Myocyte (in vitro differentiated cells): ENCODE measurements at regions not wholly inside any gene's neighbourhood (a gene's known extent, or its start where the extent isn't known, plus 50 kb on each side); places are given as distances from the start of the nearest gene placed in this dataset.
"Not testable (repeated sequence)": the region's sequence is repeated elsewhere in the genome, so short reads cannot be mapped to it uniquely, and the experiment has no call there.

Source experiments
- DNase-seq: peaks from one replicate; pipeline ENCODE4 v3.0.0-alpha.2; 2012; ENCODE audit warnings: low read depth

- no peak for DNase-seq
Observed at GRCh38 chr1:5688081-5689077, 303.8 kb downstream of the NPHP4 start.

GRCh38 chr1:5686925-5687706, 305.1 kb downstream of the NPHP4 start:
- DNase-seq: no peak

DNA sequence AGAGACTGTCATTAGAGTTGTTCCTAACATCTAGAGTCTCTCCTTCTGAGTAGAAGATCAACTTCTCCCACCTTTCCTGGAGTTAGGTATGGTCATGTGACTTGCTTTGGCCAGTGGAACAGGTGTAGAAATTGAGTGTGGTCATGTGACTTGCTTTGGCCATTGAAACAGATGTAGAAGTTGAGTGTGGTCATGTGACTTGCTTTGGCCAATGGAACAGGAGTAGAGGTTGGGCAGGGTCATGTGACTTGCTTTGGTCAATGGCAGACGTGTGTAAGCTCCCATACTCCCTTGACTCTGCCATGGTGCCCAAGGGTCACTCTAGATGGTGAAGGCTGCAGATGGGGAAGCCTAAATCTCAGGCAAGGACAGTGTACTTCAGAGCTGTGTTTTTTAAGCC, 306.0 kb downstream of the NPHP4 start:
- DNase-seq: no peak

DNA sequence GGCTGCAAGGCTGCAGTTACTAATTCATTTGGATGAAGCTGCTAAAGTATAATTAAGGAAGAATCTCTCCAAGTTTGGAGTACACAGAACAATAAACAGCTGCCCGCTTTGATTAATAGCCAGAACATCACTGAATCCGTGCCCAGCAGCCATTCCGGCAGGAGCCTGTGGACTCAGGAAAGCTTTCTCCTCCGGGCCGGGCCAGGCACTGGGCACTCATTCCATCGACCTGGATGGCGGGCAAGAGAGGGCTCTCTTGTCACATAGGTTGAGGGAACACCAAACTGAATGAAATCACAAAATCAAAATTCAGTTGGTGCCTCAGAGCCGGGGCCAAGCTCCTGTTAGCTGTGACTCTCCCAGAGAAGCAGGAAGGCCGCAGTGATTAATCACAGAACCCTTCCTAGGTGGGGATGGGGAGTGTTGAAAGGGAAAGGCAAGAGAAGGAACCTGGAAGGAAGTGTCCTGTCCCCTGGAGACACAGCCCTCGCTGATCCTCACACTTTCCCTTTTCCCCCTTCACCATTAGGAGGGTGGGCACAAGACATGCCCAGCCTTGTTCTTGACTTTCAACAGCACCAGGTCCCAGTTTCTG, 306.7 kb downstream of the NPHP4 start:
- no peak for DNase-seq

- DNase-seq: no peak
Observed at GRCh38 chr1:5684791-5685190, 307.4 kb downstream of the NPHP4 start.

DNA sequence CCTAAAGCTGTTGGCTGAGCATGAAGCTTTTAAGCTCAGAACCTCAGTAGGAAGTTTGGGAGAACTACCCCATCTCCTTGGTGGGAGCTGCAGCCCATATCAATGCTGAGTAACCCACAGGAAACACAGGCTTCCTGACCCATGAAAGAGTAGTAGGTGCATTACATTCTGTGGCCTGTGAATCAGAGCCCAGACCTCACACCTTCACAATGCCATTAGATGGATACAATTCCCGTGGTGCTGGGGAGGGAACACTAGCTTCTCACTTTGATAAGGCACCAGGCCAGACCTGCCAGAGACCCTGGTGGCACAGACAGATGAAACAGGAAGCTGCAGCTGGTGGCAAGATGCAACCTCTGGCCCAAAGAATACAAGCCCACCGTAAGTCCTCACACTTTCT, 308.8 kb downstream of the NPHP4 start:
- DNase-seq: no peak

DNA sequence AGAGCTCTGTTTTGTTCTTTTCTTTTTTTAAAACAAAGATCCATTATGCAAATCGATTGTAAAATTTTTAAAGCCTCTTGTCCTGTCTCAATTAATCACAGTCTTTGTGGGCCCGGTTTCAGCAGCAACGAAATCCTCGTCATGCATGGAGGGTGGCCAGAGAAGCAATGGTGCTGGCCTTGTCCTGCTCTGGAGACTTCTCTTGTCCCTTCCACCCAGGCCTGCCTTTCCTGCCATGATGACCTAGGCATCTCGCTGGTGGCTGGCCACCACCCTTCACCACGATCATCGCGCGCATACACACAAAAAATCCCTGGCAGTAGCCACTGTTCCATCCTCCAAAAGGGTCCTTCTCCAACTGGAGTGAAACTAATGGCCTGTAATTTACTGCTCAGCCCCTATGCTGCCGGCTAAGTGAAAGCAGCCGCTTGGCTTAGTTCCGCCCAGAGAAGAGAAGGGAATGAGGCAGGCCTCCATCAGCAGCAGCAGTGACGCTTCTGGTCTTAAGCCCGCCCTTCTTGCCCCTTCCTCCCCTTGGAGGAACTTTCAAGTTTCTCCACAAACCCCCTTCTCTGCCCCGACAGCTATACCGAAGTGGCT, 309.5 kb downstream of the NPHP4 start:
- DNase-seq: no peak

- no peak for DNase-seq
Observed at GRCh38 chr1:5681654-5682053, 310.6 kb downstream of the NPHP4 start.

GRCh38 chr1:5680600-5680999, 311.6 kb downstream of the NPHP4 start:
- no peak for DNase-seq

DNA sequence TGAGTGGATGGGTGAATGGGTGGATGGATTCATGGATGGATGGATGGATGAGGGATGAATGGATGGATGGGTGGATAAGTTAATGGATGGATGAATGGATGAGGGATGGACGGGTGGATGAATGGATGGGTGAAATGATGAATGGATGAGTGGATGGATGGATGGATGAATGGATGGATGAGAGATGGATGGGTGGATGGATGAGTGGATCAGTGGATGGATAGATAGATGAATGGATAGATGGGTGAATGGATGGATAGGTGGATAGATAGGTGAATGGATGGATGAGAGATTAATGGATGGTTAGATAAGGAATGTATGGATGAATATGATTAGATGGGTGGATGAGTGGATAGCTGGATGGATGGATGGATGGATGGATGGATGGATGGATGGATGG, 313.5 kb downstream of the NPHP4 start:
- no peak for DNase-seq

DNA sequence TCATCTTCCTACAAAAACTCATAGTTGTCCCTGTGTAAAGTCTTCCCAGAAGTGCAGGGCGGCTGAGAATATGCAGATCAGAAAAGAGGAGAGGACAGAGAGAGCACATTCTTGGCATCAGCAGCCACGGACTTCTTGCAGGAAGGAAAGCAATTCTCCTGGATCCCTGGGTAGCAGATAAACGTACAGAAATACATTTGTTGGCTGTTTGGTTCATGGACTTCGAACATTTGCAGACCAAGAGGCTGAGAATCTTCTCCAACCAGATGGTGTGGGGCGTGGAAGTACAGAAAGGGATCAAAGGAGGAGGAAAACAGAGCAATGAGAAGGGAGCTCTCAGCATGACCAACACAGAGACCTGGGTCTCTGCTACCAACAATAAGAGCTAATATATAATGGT, 319.9 kb downstream of the NPHP4 start:
- DNase-seq: not testable (repeated sequence)

DNA sequence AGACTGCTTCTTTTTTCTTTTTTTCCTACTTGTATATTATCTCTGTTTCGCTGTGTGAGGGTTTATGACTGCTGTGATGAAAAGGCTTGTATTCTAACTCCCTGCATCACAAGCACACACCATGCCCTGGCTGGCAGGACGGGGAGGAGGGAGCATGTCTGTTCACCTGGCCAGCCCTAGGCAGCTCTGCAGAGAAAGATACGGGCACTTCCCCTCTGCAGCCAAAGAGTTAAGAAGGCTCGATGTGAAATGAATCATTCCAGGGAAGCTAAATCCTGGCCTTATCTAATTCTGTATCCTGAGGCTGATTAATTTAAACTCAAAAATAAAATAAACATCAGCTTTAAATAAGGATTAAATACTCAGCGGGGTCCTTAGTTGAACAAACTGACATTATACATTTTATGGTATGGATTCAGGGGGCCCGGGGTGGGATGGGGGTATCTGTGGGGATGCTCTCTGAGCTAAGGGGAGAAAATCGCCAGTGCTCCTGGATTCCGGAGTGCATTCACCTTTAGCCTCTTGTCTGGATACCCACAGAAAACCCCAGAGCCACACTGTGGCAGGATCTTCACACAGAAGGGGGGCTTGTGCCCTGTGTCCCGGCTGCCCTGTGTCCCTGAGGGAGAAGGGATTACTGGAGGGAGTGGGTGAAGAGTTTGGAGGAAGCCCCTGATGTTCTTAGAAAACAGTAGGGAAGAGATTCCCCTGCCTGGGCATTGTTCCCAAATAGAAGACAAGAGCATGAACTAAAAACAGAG, 321.5 kb downstream of the NPHP4 start:
- DNase-seq: no peak

- DNase-seq: no peak
Observed at GRCh38 chr1:5667513-5668325, 324.5 kb downstream of the NPHP4 start.

DNA sequence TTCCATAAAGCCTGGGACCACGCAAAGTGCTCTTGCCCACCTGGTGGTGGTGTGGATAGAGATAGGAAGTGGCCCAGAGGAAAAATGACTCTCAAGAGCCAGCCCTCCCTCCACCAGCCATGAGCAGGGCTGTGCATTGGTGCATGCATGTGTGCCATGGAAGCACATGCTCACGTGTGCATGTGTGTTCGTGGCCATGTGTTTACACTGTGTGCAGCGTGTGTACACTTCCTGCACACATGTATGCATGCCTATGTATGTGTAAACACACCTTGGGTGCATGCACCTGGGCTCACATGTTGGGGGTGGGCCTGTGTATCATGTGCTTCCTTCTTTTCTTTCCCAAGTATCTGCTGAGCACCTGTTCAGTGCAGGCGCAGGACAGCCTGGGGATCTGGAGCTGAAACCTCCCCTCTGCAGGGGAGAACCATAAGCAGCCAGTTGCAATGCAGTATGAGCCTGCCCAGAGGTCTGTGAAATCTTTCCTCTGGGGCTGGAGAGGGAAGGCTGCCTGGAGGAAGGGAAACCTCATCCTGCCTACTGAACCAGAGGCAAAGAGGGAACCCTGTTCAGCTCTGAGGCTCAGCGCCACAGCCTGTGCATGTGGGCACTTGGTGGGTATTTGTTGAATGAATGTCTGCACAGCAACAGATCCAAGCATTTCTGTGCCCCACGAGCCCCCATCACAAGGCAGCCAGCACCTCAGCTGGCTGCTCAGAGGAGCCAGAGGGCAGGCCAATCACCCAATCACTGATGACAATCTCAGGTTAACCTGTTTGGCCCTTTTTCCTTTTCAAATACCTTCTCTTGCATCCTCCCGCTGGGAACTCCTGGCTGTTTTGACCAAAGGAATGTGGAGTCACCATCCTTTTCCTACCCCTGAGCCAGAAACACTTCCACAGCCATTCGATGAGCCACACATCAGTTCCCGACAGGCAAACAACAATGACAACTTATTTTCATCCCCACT, 327.0 kb downstream of the NPHP4 start:
- no peak for DNase-seq

DNA sequence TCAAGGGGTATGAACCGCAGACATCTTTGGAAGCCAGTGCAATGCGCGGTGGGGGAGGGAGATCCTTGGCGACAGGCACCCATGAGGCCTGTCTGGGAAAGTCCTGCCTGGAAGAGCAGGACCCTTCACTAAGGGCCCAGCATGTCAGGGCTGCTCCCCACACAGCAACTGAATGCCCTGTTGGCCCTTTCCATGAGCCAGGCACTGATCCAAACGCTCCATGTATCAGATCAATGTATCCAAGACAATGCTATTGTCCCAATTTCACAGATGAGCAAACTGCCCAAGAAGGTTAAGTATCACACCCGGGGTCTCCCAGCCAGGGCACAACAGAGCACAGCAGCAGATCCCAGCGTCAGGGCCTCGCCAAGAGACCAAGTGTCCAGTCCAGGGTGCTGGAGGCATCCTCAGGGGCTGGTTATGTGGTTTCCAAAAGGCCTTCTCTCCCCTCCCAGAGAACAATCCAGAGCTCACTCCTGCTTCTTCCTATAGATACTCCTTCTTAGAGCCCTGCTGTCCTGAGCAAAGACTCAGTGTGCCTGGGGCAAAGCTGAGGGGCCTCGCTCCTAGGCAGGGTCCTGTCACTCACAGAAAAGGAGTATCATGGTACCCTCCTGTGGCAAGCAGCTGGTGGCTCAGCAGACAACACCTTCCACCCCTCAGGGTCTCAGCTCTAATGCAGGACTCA, 328.0 kb downstream of the NPHP4 start:
- no peak for DNase-seq

GRCh38 chr1:5662744-5663126, 329.5 kb downstream of the NPHP4 start:
- no peak for DNase-seq

DNA sequence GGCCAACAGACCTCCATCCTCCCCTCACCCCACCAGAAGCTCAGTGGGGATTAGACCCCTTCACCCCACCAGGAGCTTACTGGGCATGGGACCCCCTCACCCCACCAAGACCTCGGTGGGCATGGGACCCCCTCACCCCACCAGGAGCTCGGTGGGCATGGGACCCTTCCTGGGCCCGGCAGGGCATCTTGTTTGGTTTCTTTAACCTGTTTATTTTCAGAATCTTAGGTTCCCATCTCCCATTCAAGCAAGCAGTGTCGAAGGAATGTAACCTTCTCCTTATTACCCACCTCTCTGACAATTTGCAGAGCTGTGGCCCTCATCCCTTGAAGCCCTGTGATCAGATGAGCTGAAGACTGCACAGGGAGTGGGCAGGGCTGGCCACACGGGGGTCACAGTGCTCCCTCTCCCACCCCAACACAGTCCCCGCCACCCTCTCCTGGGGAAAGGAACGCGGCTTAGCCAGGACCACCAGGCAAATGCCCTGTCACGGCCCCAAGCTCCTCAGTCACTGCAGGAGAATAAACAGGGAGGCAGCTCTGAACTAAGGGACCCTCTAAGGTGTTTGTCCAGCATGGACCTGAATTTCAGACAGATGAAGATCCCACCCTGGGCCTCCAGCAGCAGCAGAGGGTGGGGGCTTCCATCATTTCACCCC, 330.0 kb downstream of the NPHP4 start:
- no peak for DNase-seq
